Mesendoderm (in vitro differentiated cells): ENCODE measurements at regions not wholly inside any gene's neighbourhood (a gene's known extent, or its start where the extent isn't known, plus 50 kb on each side); places are given as distances from the start of the nearest gene placed in this dataset.

Experiments
- DNase-seq: peaks from one replicate; pipeline ENCODE4 v3.0.0; 2013
- H2AK5ac ChIP-seq: 2 replicates; pipeline ENCODE4 v1.6.1; 2013; ENCODE audit warnings: low read length, inconsistent platforms
- H2BK120ac ChIP-seq: 2 replicates; pipeline ENCODE4 v1.6.1; 2013; ENCODE audit warnings: low read depth, mild to moderate bottlenecking, low read length, moderate library complexity, mixed read lengths
- H2BK15ac ChIP-seq: replicated peaks from 2 replicates; pipeline ENCODE4 v1.6.1; 2013; ENCODE audit warnings: low read depth, mild to moderate bottlenecking, moderate library complexity
- H2BK5ac ChIP-seq: 2 replicates; pipeline ENCODE4 v1.6.1; 2013; ENCODE audit warnings: low read length, inconsistent platforms
- H3K18ac ChIP-seq: 2 replicates; pipeline ENCODE4 v1.6.1; 2013; ENCODE audit warnings: mild to moderate bottlenecking, low read length, mixed read lengths
- H3K23ac ChIP-seq: one replicate; pipeline ENCODE4 v1.6.1; 2013; ENCODE audit warnings: low read length
- H3K27ac ChIP-seq: 2 replicates; pipeline ENCODE4 v1.5.1; 2013; ENCODE audit warnings: low read depth, mild to moderate bottlenecking, inconsistent platforms, low read length, moderate library complexity
- H3K27me3 ChIP-seq: 2 replicates; pipeline ENCODE4 v1.6.1; 2013; ENCODE audit warnings: low read length, control low read depth, mild to moderate bottlenecking, inconsistent platforms; ENCODE audit not compliant: insufficient read depth, poor library complexity
- H3K36me3 ChIP-seq: 2 replicates; pipeline ENCODE4 v1.6.1; 2013; ENCODE audit warnings: low read length, inconsistent platforms; ENCODE audit not compliant: control insufficient read depth, insufficient read depth
- H3K4ac ChIP-seq: one replicate; pipeline ENCODE4 v1.6.1; 2013; ENCODE audit warnings: low read depth, mild to moderate bottlenecking, low read length, moderate library complexity
- H3K4me1 ChIP-seq: 2 replicates; pipeline ENCODE4 v1.6.1; 2013; ENCODE audit warnings: low read depth, low read length, inconsistent platforms; ENCODE audit not compliant: control insufficient read depth
- H3K4me2 ChIP-seq: 2 replicates; pipeline ENCODE4 v1.6.1; 2013; ENCODE audit warnings: low read length
- H3K4me3 ChIP-seq: 2 replicates; pipeline ENCODE4 v1.5.1; 2013; ENCODE audit warnings: mild to moderate bottlenecking, low read length
- H3K56ac ChIP-seq: one replicate; pipeline ENCODE4 v1.6.1; 2013; ENCODE audit warnings: low read length
- H3K79me1 ChIP-seq: 2 replicates; pipeline ENCODE4 v1.6.1; 2013; ENCODE audit warnings: low read length, inconsistent platforms
- H3K79me2 ChIP-seq: 2 replicates; pipeline ENCODE4 v1.6.1; 2013; ENCODE audit warnings: mild to moderate bottlenecking, low read length; ENCODE audit not compliant: control insufficient read depth, insufficient read depth
- H3K9ac ChIP-seq: 2 replicates; pipeline ENCODE4 v1.6.1; 2013; ENCODE audit warnings: low read length, inconsistent platforms
- H4K5ac ChIP-seq: one replicate; pipeline ENCODE4 v1.6.1; 2013; ENCODE audit warnings: low read length
- H4K8ac ChIP-seq: one replicate; pipeline ENCODE4 v1.6.1; 2013; ENCODE audit warnings: low read depth, mild to moderate bottlenecking, control low read depth, low read length, moderate library complexity
- WGBS: extraction: QIAGEN DNeasy Blood & Tissue Kit; methylation state at CpG from one replicate; pipeline ENCODE4 v1.1.7; 2013; ENCODE audit warnings: low lambda C conversion rate, missing lambda C conversion rate; ENCODE audit not compliant: insufficient coverage; ENCODE audit errors: extremely low coverage; 5-methylcytosine and 5-hydroxymethylcytosine counted together

- Histone ChIP-seq H2BK120ac (no peak overlapping the region), H3K4me3 (no peak overlapping the region), H2BK15ac (no peak overlapping the region), H3K9ac (no peak overlapping the region), H4K8ac (no peak overlapping the region), H3K27me3 (no peaks in the 10 kb centered on the region), H3K36me3 (no peaks in the 10 kb centered on the region), H3K27ac (no peak overlapping the region), H3K23ac (no peak overlapping the region), H4K5ac (no peak overlapping the region), H3K79me2 (no peaks in the 10 kb centered on the region), H3K4ac (no peak overlapping the region), H3K18ac (no peak overlapping the region), H3K4me1 (no peaks in the 10 kb centered on the region), H3K4me2 (no peak overlapping the region), H2AK5ac (no peak overlapping the region), H3K56ac (no peak overlapping the region), H3K79me1 (no peaks in the 10 kb centered on the region), H2BK5ac (no peak overlapping the region)
- DNase-seq, result peak; percentile 29
- WGBS, result no CpG with 5 or more reads among the region's 2 CpGs
These were observed 623.8 kb upstream of the LCORL start for GRCh38 chr4:18645351-18645750.

DNA sequence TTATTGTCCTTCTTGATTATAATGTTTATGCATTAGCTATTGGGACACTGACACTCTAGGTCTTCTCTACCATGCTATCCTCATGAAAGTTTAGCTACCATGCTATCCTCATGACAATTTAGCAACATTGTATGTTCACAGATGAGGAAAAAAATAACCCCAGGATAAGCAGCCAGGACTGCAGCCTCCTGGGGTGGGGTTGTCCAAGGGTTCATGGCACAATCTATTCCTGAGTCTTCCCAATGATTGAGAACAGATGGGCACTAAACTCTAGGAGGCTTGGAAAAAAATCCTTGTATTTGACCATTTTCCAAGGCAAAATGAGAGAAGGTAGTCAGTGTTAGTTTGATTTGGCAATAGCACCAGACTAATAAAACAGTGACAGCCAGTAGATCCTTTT lies 619.8 kb upstream of the LCORL start:
- Histone ChIP-seq H3K4me3 (no peak overlapping the region), H3K56ac (no peak overlapping the region), H4K8ac (no peak overlapping the region), H3K79me2 (no peaks in the 10 kb centered on the region), H3K79me1 (no peaks in the 10 kb centered on the region), H3K27me3 (no peaks in the 10 kb centered on the region), H3K18ac (no peak overlapping the region), H2AK5ac (no peak overlapping the region), H2BK120ac (no peak overlapping the region), H3K4me1 (no peaks in the 10 kb centered on the region), H2BK5ac (no peak overlapping the region), H3K36me3 (no peaks in the 10 kb centered on the region), H3K9ac (no peak overlapping the region), H4K5ac (no peak overlapping the region), H3K4me2 (no peak overlapping the region), H3K27ac (no peak overlapping the region), H2BK15ac (no peak overlapping the region), H3K4ac (no peak overlapping the region), H3K23ac (no peak overlapping the region)
- no peak for DNase-seq

DNA sequence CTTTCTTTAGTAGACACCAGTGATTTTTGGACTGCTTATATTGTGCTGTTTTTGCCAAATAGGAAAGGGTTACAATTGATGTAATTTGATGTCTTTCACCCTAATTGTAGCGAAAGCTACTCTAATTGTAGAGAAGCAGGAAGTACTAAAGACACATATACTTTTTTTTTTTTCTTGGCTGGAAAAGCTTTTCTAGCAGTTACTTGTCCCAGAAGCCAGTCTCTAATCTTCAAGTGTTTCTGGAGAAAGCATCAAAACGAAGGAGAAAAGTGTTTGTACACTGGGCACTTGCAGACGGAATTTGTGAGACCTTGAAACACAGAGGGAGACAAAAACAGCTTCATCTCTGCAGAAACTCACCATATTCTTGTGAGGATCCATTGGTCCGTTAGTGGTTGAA lies 616.5 kb upstream of the LCORL start:
- Histone ChIP-seq H2BK120ac (no peak overlapping the region), H2BK15ac (no peak overlapping the region), H3K23ac (no peak overlapping the region), H3K36me3 (no peaks in the 10 kb centered on the region), H3K18ac (no peak overlapping the region), H3K56ac (no peak overlapping the region), H2BK5ac (no peak overlapping the region), H2AK5ac (no peak overlapping the region), H3K9ac (no peak overlapping the region), H3K4me2 (no peak overlapping the region), H3K4ac (no peak overlapping the region), H3K79me1 (no peaks in the 10 kb centered on the region), H4K8ac (no peak overlapping the region), H3K4me3 (no peak overlapping the region), H3K4me1 (no peaks in the 10 kb centered on the region), H3K27ac (no peak overlapping the region), H3K27me3 (no peaks in the 10 kb centered on the region), H4K5ac (no peak overlapping the region), H3K79me2 (no peaks in the 10 kb centered on the region)
- no CpG with 5 or more reads among the region's 4 CpGs for WGBS
- DNase-seq, result no peak

DNA sequence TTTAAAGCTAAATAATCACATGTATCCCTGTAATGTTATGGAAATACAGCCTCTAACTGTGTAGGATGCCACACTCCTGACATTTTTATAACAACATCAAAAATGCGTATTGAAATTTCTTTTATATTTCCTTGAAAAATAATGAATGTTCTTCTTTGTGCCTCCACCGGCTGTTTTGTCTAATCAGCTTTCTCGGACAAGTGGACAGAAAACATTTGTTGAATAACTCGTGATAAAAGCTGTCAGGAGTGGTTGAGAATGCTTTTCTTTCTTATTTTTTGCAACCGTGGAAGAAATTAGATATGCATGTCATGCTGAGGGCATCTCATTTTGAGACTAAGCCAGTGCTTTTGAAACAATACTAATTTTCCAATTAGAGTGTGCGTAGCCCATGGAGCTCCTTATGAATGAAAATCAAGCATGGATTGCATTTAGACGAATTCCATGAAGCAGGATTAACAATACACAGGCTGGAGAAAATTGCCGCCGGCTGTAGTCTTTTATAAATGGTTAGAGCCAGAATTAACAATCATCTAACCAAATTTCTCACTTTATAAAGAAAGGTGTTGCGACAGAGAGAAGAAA lies 614.5 kb upstream of the LCORL start:
- H3K79me1 ChIP-seq, result no peaks in the 10 kb centered on the region
- WGBS, result no CpG with 5 or more reads among the region's 10 CpGs
- no peaks in the 10 kb centered on the region for H3K27me3 ChIP-seq
- no peaks in the 10 kb centered on the region for H3K4me1 ChIP-seq
- no peak overlapping the region for H2BK5ac ChIP-seq
- H2BK15ac ChIP-seq, result no peak overlapping the region
- no peak overlapping the region for H4K5ac ChIP-seq
- no peaks in the 10 kb centered on the region for H3K36me3 ChIP-seq
- H3K18ac ChIP-seq, result no peak overlapping the region
- H3K27ac ChIP-seq, result no peak overlapping the region
- no peak overlapping the region for H3K4me2 ChIP-seq
- no peak overlapping the region for H3K23ac ChIP-seq
- no peak overlapping the region for H4K8ac ChIP-seq
- H3K4ac ChIP-seq, result no peak overlapping the region
- H2AK5ac ChIP-seq, result no peak overlapping the region
- H3K4me3 ChIP-seq, result no peak overlapping the region
- no peak for DNase-seq
- no peaks in the 10 kb centered on the region for H3K79me2 ChIP-seq
- no peak overlapping the region for H2BK120ac ChIP-seq
- no peak overlapping the region for H3K56ac ChIP-seq
- no peak overlapping the region for H3K9ac ChIP-seq

- Histone ChIP-seq H3K27me3 (no peaks in the 10 kb centered on the region), H3K4me3 (no peak overlapping the region), H3K23ac (no peak overlapping the region), H3K18ac (no peak overlapping the region), H3K36me3 (no peaks in the 10 kb centered on the region), H2AK5ac (no peak overlapping the region), H4K5ac (no peak overlapping the region), H3K4ac (no peak overlapping the region), H3K4me1 (no peaks in the 10 kb centered on the region), H3K9ac (no peak overlapping the region), H4K8ac (no peak overlapping the region), H3K79me2 (no peaks in the 10 kb centered on the region), H2BK5ac (no peak overlapping the region), H3K79me1 (no peaks in the 10 kb centered on the region), H2BK15ac (no peak overlapping the region), H2BK120ac (no peak overlapping the region), H3K56ac (no peak overlapping the region), H3K4me2 (no peak overlapping the region), H3K27ac (no peak overlapping the region)
- DNase-seq, result peak; percentile 31
- WGBS, result no CpG with 5 or more reads among the region's 3 CpGs
These were observed 614.0 kb upstream of the LCORL start for GRCh38 chr4:18635531-18635930.

DNA sequence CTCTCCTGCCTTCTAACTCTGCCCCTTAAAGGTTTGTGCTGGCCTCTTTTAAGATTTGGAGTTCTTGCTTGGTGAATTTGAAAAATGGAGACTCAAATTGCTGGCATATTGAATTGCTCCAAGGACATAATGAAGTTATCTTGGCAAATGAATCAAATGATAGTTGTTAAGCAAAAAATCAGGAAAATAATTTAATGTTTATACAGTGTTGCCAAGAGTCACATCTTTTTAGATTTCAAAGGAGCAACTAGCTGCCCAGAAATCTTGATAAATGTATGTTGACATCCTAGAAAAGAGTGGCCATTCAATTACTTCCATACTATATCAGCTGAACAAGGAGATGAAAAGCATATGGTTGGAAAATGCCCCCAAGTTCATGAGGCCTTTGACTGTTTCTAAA lies 610.0 kb upstream of the LCORL start:
- Histone ChIP-seq H2AK5ac (no peak overlapping the region), H4K8ac (no peak overlapping the region), H3K4me1 (no peaks in the 10 kb centered on the region), H2BK15ac (no peak overlapping the region), H3K56ac (no peak overlapping the region), H2BK120ac (no peak overlapping the region), H3K4me2 (no peak overlapping the region), H3K79me2 (no peaks in the 10 kb centered on the region), H3K4me3 (no peak overlapping the region), H3K27me3 (no peaks in the 10 kb centered on the region), H3K23ac (no peak overlapping the region), H3K27ac (no peak overlapping the region), H3K79me1 (no peaks in the 10 kb centered on the region), H2BK5ac (no peak overlapping the region), H3K9ac (no peak overlapping the region), H3K4ac (no peak overlapping the region), H3K18ac (no peak overlapping the region), H3K36me3 (no peaks in the 10 kb centered on the region), H4K5ac (no peak overlapping the region)
- no peak for DNase-seq
